Fibroblast of lung (primary cell): ENCODE measurements at regions not wholly inside any gene's neighbourhood (a gene's known extent, or its start where the extent isn't known, plus 50 kb on each side); places are given as distances from the start of the nearest gene placed in this dataset.

Experiments
- CTCF ChIP-seq, 2 donors: IDR thresholded peaks in 1 of 2; conservative IDR thresholded peaks in 1 of 2; 1 replicate in 1 of 2; 2 replicates in 1 of 2; pipeline ENCODE4 v1.5.1; 2011 to 2012; ENCODE audit warnings: low read length in 2 of 2, control low read depth in 1 of 2, inconsistent platforms in 1 of 2, low read depth in 1 of 2, mild to moderate bottlenecking in 1 of 2
- EZH2 ChIP-seq: IDR thresholded peaks from 2 replicates; pipeline ENCODE4 v1.5.1; 2012; ENCODE audit warnings: low read length, control low read depth, mild to moderate bottlenecking; ENCODE audit errors: missing control alignments

GRCh38 chr16:61371881-61372280 lies 664.4 kb downstream of the CDH8 start:
- TF ChIP-seq CTCF (conservative IDR thresholded peaks at IDR 0.05 in 1 of 2, IDR thresholded peaks at IDR 0.05 in 1 of 2; ENCODE audit: low read depth in 1 of 2, low read length in 2 of 2) (no peak), EZH2 (no peak)
